ENCODE measurements at regions not wholly inside any gene's neighbourhood (a gene's known extent, or its start where the extent isn't known, plus 50 kb on each side); places are given as distances from the start of the nearest gene placed in this dataset.

DNA sequence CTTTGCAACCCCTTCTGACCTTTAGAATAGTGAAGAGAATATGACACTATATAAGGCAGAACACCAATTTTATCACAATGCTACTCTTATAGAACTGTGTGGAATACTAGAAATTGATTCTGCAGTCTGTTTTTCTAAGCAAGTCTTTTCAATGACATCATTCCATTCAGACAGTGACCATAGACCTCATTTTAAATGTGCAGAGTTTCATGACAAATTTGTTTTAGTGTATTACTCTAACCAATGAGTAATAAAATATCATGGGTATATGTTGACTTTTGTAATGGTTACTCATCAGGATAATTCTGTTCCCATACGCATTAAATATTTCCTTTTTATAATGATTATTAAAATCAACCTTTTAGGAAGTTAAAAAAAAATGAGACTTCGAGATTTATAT is 219.9 kb downstream of the COX7C start:
- DNase-seq: peak; percentile 20
- no TSS peak for BruUV-seq (replicated peaks)
- Histone ChIP-seq H2BK15ac (ENCODE audit: low read depth, low read length) (no peak overlapping the region), H3K79me1 (ENCODE audit: low read depth in 1 of 2, low read length in 2 of 2) (no peaks in the 10 kb centered on the region), H4K5ac (ENCODE audit: low read depth, low read length) (no peak overlapping the region), H3K9me3 (ENCODE audit: control insufficient read depth, insufficient read depth, low read length) (no peaks in the 10 kb centered on the region), H4K20me1 (ENCODE audit: insufficient read depth, low read length) (no peaks in the 10 kb centered on the region), H4K8ac (ENCODE audit: low read depth in 2 of 2, low read length in 2 of 2) (no peak overlapping the region), H2BK120ac (ENCODE audit: low read depth, low read length) (no peak overlapping the region), H3K36me3 (ENCODE audit: control insufficient read depth, insufficient read depth, low read length) (no peaks in the 10 kb centered on the region), H2AK5ac (ENCODE audit: low read depth, low read length) (no peak overlapping the region), H2AK9ac (replicated peaks; ENCODE audit: low read depth, low read length, poor library complexity) (no peak overlapping the region), H3K4me3 (ENCODE audit: insufficient read depth, low read depth, low read length) (no peak overlapping the region), H3K27ac (ENCODE audit: insufficient read depth, low read length) (no peak overlapping the region), H3K4me2 (ENCODE audit: low read depth, low read length) (no peak overlapping the region), H3K9ac (ENCODE audit: low read depth, low read length) (no peak overlapping the region), H4K91ac (ENCODE audit: insufficient read depth, low read depth, low read length) (no peak overlapping the region), H3K56ac (ENCODE audit: extremely low read depth, insufficient read depth, low read length) (no peak overlapping the region), H3K4ac (ENCODE audit: low read depth, low read length) (no peak overlapping the region), H2AFZ (replicated peaks; ENCODE audit: low read length, poor library complexity) (no peak overlapping the region), H3K23ac (ENCODE audit: low read depth, low read length) (no peak overlapping the region), H2BK5ac (ENCODE audit: low read depth, low read length, poor library complexity, severe bottlenecking) (no peak overlapping the region), H3K18ac (ENCODE audit: low read depth, low read length) (no peak overlapping the region), H2BK20ac (ENCODE audit: low read depth, low read length) (no peak overlapping the region), H3K9me1 (ENCODE audit: insufficient read depth, low read length) (no peaks in the 10 kb centered on the region), H3K27me3 (ENCODE audit: control insufficient read depth, insufficient read depth, low read length) (no peaks in the 10 kb centered on the region), H3K14ac (replicated peaks; ENCODE audit: low read depth, low read length) (no peak overlapping the region), H3K4me1 (ENCODE audit: control insufficient read depth, insufficient read depth, low read length) (no peaks in the 10 kb centered on the region)
- TF ChIP-seq CEBPB (IDR thresholded peaks at IDR 0.05; ENCODE audit: low read depth, low read length) (no peak), FOS (IDR thresholded peaks at IDR 0.05; ENCODE audit: low read depth, low read length) (no peak), MXI1 (IDR thresholded peaks at IDR 0.05; ENCODE audit: borderline replicate concordance, low read depth, low read length) (no peak), POLR2A (IDR thresholded peaks at IDR 0.05; ENCODE audit: low read depth, low read length) (no peak), RFX5 (IDR thresholded peaks at IDR 0.05; ENCODE audit: low read depth, low read length) (no peak), SMC3 (IDR thresholded peaks at IDR 0.05; ENCODE audit: low read depth, low read length) (no peak), RAD21 (IDR thresholded peaks at IDR 0.05; ENCODE audit: low read length) (no peak)
- TF ChIP-seq, protein P1, sequence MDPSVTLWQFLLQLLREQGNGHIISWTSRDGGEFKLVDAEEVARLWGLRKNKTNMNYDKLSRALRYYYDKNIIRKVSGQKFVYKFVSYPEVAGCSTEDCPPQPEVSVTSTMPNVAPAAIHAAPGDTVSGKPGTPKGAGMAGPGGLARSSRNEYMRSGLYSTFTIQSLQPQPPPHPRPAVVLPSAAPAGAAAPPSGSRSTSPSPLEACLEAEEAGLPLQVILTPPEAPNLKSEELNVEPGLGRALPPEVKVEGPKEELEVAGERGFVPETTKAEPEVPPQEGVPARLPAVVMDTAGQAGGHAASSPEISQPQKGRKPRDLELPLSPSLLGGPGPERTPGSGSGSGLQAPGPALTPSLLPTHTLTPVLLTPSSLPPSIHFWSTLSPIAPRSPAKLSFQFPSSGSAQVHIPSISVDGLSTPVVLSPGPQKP (IDR thresholded peaks at IDR 0.05; ENCODE audit: borderline replicate concordance, low read depth, low read length): no peak
- in situ Hi-C loops (cut with MboI; ENCODE audit: low sequenced_read_pairs): no loop called here
- CTCF ChIA-PET: no interaction called here
- no CpG with 5 or more reads among the region's 2 CpGs for WGBS, 2 experiments (ENCODE audit: extremely low coverage in 2 of 2, insufficient read length in 1 of 2)
- POLR2A ChIA-PET (ENCODE audit: unreplicated experiment): no interaction called here
- intact Hi-C loops (cut with micrococcal nuclease): no loop called here
- dilution Hi-C loops (cut with HindIII; ENCODE audit: low sequenced_read_pairs, unreplicated experiment): no loop called here
- ATAC-seq (ENCODE audit: low read depth): no peak
